ENCODE measurements at regions not wholly inside any gene's neighbourhood (a gene's known extent, or its start where the extent isn't known, plus 50 kb on each side); places are given as distances from the start of the nearest gene placed in this dataset.
"Not testable (repeated sequence)": the region's sequence is repeated elsewhere in the genome, so short reads cannot be mapped to it uniquely, and the experiment has no call there.

GRCh38 chr10:33725430-33725829, 391.0 kb upstream of the NRP1 start:
- no peak for DNase-seq

- no peak for DNase-seq
Measured at GRCh38 chr10:33723181-33723580, 388.7 kb upstream of the NRP1 start.

DNA sequence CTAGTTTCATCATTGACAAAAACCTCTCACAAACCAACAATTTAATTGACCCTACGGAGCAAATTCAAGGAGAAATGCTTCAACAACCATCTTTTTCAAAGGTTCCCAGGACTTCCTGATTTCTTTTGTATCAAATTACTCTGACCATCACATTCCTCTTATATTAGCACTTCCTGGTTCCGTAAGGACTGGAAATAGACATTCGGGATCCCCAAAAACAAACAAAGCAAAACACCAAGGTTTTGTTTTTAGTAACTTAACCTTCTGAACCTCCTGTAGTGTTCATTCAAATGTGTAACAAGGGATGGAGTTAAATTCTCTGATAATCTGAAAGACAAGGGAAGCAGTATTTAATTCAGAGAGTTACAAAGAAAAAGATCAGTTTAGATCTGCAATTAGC, 387.6 kb upstream of the NRP1 start:
- DNase-seq, result no peak

GRCh38 chr10:33721509-33721908, 387.0 kb upstream of the NRP1 start:
- DNase-seq, result no peak

GRCh38 chr10:33720161-33720560, 385.7 kb upstream of the NRP1 start:
- DNase-seq, result no peak

DNA sequence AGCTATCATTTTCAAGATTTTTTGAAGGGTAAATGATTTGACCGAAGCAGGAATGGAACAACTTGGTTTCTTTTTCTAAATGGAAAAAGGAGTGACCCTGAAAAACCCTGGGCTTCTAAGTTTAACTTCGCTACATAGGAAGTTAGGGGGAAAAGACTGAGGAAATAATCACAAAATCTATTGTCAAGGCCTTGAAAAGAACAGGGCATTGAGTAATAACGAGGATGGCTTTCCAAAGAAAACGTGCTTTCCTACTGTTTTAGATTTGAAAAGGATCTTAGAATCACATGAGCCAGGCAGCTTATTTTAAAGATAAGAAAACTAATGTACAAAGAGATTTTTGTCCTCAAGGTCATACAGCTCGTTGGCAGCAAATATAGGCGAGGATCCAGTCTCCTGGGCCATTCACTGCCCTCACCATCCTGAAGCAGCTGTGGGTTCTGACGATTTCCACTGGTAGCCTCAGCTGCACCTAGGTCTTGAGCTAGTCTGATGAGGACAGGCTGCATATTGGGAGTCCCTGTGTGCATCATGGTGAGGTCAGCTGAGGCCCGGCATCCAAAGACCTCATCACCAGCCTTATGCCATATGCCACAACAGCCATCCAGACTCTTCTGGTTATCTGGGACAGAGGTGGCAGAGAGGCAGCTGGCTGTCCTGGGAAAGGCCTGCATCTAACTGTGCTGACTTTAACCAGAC, 384.7 kb upstream of the NRP1 start:
- DNase-seq, result no peak

DNA sequence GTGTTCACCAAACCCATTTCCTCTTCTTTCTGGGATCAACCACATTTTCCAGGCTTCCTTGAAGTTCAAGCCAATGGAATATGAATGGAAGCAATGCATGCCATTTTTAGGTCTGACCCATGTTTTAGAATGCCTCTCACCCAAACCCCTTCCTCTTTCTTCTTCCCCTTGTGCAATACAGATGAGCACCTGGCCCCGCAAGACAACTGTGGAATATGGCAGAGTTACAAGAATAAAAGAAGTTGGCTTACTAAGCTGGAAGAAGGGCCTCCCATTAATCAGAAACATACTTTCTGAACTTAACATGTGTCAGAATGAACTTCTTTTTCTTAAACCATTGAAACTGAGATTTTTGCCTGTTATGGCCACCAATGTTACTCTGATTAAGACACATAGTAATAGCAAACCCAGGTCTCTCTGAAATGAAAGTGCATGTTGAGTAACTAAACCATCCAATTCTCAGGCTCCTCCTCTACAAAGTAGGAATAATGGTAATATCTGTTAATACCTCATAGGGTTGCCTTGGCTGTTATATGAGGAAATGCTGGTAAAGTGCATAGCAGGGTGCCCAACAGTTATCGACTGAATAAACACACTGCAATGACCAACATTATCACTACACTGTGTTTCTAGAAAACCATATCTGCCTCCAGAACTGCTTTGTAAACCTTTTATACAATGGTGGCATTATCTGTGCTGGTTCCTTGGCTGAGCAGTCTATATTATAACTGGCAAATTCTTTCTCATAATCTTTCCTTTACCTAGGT, 382.2 kb upstream of the NRP1 start:
- no peak for DNase-seq

- DNase-seq, result no peak
Measured at GRCh38 chr10:33715303-33715975, 381.0 kb upstream of the NRP1 start.

- DNase-seq, result no peak
Measured at GRCh38 chr10:33712825-33713224, 378.4 kb upstream of the NRP1 start.

- DNase-seq, result no peak
Measured at GRCh38 chr10:33710006-33710405, 375.5 kb upstream of the NRP1 start.

DNA sequence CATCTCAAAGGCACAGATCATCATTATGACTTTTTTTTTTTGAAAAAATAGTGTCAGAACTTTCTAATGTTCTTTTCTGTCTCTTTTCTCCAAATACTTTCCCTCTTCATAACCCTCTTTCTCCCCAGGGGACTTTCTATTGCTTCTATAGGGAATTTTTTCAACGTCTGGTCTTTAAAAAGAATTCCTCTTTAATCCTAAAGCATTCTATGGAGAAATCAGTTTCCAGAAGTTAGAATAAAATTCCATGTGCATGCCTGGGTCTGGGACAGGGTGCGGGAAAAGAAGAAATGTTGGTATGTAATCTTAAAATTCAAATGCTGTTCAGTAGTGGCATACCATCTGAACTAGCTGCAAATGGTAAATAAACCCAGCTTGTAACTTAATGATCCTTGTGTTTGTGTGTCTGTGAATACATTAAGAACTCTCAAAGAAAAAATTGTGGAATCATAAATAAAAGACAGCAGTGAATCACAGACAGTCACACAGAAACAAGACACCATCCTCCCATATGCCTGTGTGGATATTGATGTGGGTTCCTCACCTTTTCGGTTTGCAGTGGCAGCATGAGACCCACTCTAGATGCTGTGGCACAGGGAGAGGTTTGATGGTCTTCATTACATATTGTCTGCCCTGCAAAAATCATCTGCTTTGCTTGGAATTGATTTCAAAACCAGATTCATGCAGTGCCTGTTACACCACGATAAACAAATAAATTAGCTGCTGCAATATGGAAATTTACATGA, 374.7 kb upstream of the NRP1 start:
- DNase-seq, result no peak

DNA sequence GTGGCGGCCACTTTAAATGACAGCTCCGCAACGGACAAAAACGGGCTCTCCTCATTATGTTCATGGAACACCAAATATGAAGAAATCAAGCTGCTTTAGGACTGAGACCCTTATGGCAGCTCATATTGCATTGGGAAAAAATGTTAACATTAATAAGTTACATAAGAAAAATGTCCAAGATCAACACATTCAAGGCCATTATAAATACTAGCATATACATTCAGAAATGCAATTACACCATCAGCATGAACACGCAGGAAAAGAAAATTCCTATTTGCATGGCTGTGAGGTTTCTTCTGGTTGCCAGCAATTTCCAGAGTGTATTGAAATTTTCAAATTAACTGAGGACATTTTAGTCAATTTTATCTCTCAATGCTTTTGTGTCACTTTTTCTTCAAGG, 374.1 kb upstream of the NRP1 start:
- no peak for DNase-seq

GRCh38 chr10:33706746-33707145, 372.3 kb upstream of the NRP1 start:
- no peak for DNase-seq

- no peak for DNase-seq
Measured at GRCh38 chr10:33706191-33706590, 371.7 kb upstream of the NRP1 start.

- no peak for DNase-seq
Measured at GRCh38 chr10:33704214-33704830, 369.9 kb upstream of the NRP1 start.

GRCh38 chr10:33703501-33704213, 369.2 kb upstream of the NRP1 start:
- DNase-seq, result no peak

DNA sequence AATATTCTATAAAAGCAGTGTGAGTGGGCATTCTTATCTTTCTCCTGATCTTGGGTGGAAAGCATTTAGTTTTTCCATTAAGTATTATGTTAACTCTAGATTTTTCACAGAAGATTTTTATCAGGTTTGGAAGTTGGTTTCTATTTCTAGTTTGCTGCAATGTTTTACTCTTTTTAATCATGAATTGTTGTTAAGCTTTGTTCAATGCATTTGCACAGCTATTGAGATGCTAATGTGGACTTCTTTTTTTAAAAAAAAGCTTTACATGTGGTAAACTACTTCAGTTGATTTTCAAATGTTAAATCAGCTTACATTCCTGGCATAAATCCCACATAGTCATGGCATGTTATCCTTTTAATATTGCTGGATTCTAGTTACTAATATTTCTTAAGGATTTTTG, 363.6 kb upstream of the NRP1 start:
- no peak for DNase-seq

DNA sequence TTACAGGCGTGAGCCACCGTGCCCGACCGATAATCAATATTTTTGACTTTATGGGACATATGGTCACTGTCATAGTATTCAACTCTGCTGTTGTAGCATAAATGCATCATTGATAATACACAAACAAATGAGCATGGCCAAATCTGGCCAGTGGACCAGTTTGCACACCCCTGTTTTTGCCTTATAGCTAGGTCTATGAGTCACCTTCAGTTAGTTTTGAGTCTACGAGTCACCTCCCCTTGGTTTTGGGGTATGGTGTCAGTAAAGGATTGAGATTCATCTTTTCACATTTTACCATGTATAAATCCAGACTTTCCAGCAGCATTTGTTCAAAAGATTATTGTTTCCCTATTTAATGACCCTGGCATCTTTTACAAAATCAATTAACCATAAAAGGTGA, 362.5 kb upstream of the NRP1 start:
- no peak for DNase-seq

DNA sequence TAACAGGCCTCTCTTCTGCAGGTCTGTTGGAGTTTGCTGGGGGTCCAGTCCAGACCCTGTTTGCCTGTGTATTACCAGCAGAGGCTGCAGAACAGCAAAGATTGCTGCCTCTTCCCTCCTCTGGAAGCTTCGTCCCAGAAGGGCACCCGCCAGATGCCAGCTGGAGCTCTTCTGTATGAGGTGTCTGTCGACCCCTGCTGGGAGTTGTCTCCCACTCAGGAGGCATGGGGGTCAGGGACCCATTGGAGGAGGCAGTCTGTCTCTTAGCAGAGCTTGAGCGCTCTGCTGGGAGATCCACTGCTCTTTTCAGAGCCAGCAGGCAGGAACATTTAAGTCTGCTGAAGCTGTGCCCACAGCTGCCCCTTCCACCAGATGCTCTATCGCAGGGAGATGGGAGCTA, 361.1 kb upstream of the NRP1 start:
- DNase-seq, result no peak

DNA sequence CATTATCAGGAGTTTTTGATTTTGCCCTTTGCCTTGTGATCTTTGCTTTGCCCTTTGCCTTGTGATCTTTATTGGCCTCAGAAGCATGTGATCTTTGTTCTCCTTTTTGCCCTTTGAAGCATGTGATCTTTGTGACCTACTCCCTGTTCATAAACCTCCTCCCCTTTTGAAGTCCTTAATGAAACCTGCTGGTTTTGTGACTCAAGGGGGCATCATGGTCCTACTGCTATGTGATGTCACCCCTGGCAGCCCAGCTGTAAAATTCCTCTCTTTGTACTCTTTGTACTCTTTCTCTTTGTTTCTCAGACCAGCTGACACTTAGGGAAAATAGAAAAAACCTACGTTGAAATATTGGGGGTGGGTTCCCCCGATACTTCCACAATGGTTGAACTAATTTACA, 356.1 kb upstream of the NRP1 start:
- not testable (repeated sequence) for DNase-seq

GRCh38 chr10:33688506-33688905, 354.0 kb upstream of the NRP1 start:
- DNase-seq, result no peak

GRCh38 chr10:33684211-33684611, 349.7 kb upstream of the NRP1 start:
- no peak for DNase-seq
